ENCODE measurements at regions not wholly inside any gene's neighbourhood (a gene's known extent, or its start where the extent isn't known, plus 50 kb on each side); places are given as distances from the start of the nearest gene placed in this dataset.

- H3K9me3 ChIP-seq (ENCODE audit: control insufficient read depth in 4 of 4, low read length in 3 of 4), result no peaks in the 10 kb centered on the region
- WGBS, result 92% methylated on average over 4 of the region's 4 CpGs
- H3K4me3 ChIP-seq (ENCODE audit: low read depth in 1 of 3, low read length in 3 of 3), result no peak overlapping the region
- no peak overlapping the region for H3K27ac ChIP-seq (ENCODE audit: low read depth in 1 of 2, low read length in 2 of 2)
- TF ChIP-seq TAF1 (conservative IDR thresholded peaks at IDR 0.05) (no peak), REST (IDR thresholded peaks at IDR 0.05) (no peak), RAD21 (IDR thresholded peaks at IDR 0.05) (no peak), RXRA (IDR thresholded peaks at IDR 0.05) (no peak), ZBTB33 (IDR thresholded peaks at IDR 0.05) (no peak), MAX (IDR thresholded peaks at IDR 0.05) (no peak), CTCF (IDR thresholded peaks at IDR 0.05; ENCODE audit: low read depth, low read length, missing input control) (no peak)
- no peak for DNase-seq (ENCODE audit: low spot score)
- no peaks in the 10 kb centered on the region for H3K36me3 ChIP-seq (ENCODE audit: control insufficient read depth in 4 of 4, insufficient read depth in 3 of 4, low read depth in 1 of 4, low read length in 3 of 4)
- H3K27me3 ChIP-seq (ENCODE audit: control insufficient read depth in 4 of 4, insufficient read depth in 4 of 4, low read length in 3 of 4), result no peaks in the 10 kb centered on the region
- H3K4me1 ChIP-seq (ENCODE audit: control insufficient read depth in 4 of 4, insufficient read depth in 4 of 4, low read length in 3 of 4), result peaks cover 0 to 6% (median 4%) of the 10 kb centered on the region in 4 donors
- H3K9ac ChIP-seq (ENCODE audit: low read depth in 1 of 2, low read length in 2 of 2), result no peak overlapping the region
These were observed 145.9 kb upstream of the FST start for GRCh38 chr5:53334431-53334941.

- H3K36me3 ChIP-seq (ENCODE audit: control insufficient read depth in 4 of 4, insufficient read depth in 3 of 4, low read depth in 1 of 4, low read length in 3 of 4), result no peaks in the 10 kb centered on the region
- DNase-seq (ENCODE audit: low spot score), result no peak
- no peak overlapping the region for H3K9ac ChIP-seq (ENCODE audit: low read depth in 1 of 2, low read length in 2 of 2)
- no peaks in the 10 kb centered on the region for H3K9me3 ChIP-seq (ENCODE audit: control insufficient read depth in 4 of 4, low read length in 3 of 4)
- no peak overlapping the region for H3K27ac ChIP-seq (ENCODE audit: low read depth in 1 of 2, low read length in 2 of 2)
- 82% methylated on average over 2 of the region's 2 CpGs for WGBS
- no peak overlapping the region for H3K4me3 ChIP-seq (ENCODE audit: low read depth in 1 of 3, low read length in 3 of 3)
- no peaks in the 10 kb centered on the region for H3K27me3 ChIP-seq (ENCODE audit: control insufficient read depth in 4 of 4, insufficient read depth in 4 of 4, low read length in 3 of 4)
- H3K4me1 ChIP-seq (ENCODE audit: control insufficient read depth in 4 of 4, insufficient read depth in 4 of 4, low read length in 3 of 4), result peaks cover 0 to 6% (median 4%) of the 10 kb centered on the region in 4 donors
- TF ChIP-seq EGR1 (IDR thresholded peaks at IDR 0.05; ENCODE audit: low read depth in 2 of 2) (no peak), REST (IDR thresholded peaks at IDR 0.05) (no peak), FOXA2 (IDR thresholded peaks at IDR 0.05) (no peak), YY1 (IDR thresholded peaks at IDR 0.05) (no peak), NR2F2 (IDR thresholded peaks at IDR 0.05) (no peak), SP1 (IDR thresholded peaks at IDR 0.05) (no peak), HNF4G (IDR thresholded peaks at IDR 0.05) (no peak), FOXA1 (IDR thresholded peaks at IDR 0.05) (no peak), MAX (IDR thresholded peaks at IDR 0.05) (no peak), ZBTB33 (IDR thresholded peaks at IDR 0.05) (no peak), ATF3 (IDR thresholded peaks at IDR 0.05) (no peak), CTCF (IDR thresholded peaks at IDR 0.05; ENCODE audit: low read depth, low read length, missing input control) (peak; percentile 29)
These were observed 145.3 kb upstream of the FST start for GRCh38 chr5:53335115-53335514.

Data from liver (tissue), 8 donors.